ENCODE measurements at regions not wholly inside any gene's neighbourhood (a gene's known extent, or its start where the extent isn't known, plus 50 kb on each side); places are given as distances from the start of the nearest gene placed in this dataset.

DNA sequence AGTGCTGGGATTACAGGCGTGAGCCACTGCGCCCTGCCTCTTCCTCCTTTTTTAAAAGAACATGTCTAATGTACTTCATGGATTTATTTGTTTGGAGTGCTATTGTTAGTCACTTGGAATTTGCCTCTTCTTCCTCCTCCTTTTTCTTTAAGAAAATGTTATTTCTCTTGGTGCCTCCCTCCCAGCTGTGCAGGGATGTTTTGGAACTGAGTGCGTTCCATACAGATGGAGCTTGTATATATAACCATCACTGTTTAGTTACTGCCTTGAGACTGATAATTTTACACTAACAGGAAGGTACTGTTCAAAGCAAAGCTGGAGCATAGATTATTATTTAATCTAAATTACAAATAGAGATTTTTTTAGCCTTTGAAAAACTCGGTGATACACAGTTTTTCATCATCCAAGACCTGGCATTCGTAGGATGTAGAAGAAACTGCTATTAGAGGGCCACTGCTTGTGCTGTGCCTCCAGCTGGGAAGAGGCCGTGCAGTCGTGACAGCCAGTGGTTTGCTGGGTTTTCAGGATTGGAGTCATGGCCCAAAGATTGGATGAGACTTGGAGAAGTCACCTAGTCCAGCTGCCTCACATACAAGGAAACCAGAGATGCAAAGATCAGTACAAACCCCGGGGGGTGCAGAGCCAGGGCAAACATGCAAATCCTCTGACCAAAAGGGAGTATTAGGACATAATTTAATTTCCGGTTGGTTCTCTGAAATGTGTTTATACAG lies 123.1 kb downstream of the PLEKHG1 start:
- TF ChIP-seq CTCF (conservative IDR thresholded peaks at IDR 0.05 in 1 of 2, IDR thresholded peaks at IDR 0.05 in 1 of 2; ENCODE audit: extremely low read depth in 1 of 2, insufficient read depth in 1 of 2, low read depth in 1 of 2, low read length in 2 of 2) (no peak), EZH2 (IDR thresholded peaks at IDR 0.05; ENCODE audit: borderline replicate concordance, low read length) (no peak)

All from mammary epithelial cell (primary cell).